ENCODE measurements at regions not wholly inside any gene's neighbourhood (a gene's known extent, or its start where the extent isn't known, plus 50 kb on each side); places are given as distances from the start of the nearest gene placed in this dataset.

GRCh38 chr2:215583881-215584280 lies 148.0 kb upstream of the FN1 start:
- intact Hi-C loops (cut with micrococcal nuclease) = no loop called here
- 55% methylated on average over 1 of the region's 1 CpG for WGBS (ENCODE audit: insufficient coverage, low coverage, missing lambda C conversion rate)
- CTCF ChIA-PET (ENCODE audit: low intra/inter-chr PET ratio) = no interaction called here
- TF ChIP-seq ZNF277 (CRISPR knock-in tag; IDR thresholded peaks at IDR 0.05; ENCODE audit: borderline replicate concordance) (no peak), NFYB (IDR thresholded peaks at IDR 0.05; ENCODE audit: extremely low read depth, insufficient read length) (no peak), HNRNPK (IDR thresholded peaks at IDR 0.05; ENCODE audit: low read depth, low read length, poor library complexity, severe bottlenecking) (no peak), TOE1 (IDR thresholded peaks at IDR 0.05; ENCODE audit: borderline replicate concordance) (no peak), TOE1 (CRISPR knock-in tag; IDR thresholded peaks at IDR 0.05; ENCODE audit: borderline replicate concordance, low read depth) (no peak), SRSF3 (IDR thresholded peaks at IDR 0.05; ENCODE audit: insufficient read depth, low read length) (no peak), KDM5B (IDR thresholded peaks at IDR 0.05; ENCODE audit: insufficient replicate concordance, low read depth, low read length) (no peak), MXD1 (CRISPR knock-in tag; IDR thresholded peaks at IDR 0.05; ENCODE audit: borderline replicate concordance, poor library complexity, severe bottlenecking) (no peak), RERE (CRISPR knock-in tag; IDR thresholded peaks at IDR 0.05; ENCODE audit: borderline replicate concordance) (no peak), PML (IDR thresholded peaks at IDR 0.05; ENCODE audit: low read length) (no peak), POLR2A (conservative IDR thresholded peaks at IDR 0.05) (no peak), TSC22D4 (tag; IDR thresholded peaks at IDR 0.05) (no peak), GATAD2A (IDR thresholded peaks at IDR 0.05) (no peak), HNRNPL (IDR thresholded peaks at IDR 0.05; ENCODE audit: low read depth, low read length) (no peak)
- TF ChIP-seq, protein P1, sequence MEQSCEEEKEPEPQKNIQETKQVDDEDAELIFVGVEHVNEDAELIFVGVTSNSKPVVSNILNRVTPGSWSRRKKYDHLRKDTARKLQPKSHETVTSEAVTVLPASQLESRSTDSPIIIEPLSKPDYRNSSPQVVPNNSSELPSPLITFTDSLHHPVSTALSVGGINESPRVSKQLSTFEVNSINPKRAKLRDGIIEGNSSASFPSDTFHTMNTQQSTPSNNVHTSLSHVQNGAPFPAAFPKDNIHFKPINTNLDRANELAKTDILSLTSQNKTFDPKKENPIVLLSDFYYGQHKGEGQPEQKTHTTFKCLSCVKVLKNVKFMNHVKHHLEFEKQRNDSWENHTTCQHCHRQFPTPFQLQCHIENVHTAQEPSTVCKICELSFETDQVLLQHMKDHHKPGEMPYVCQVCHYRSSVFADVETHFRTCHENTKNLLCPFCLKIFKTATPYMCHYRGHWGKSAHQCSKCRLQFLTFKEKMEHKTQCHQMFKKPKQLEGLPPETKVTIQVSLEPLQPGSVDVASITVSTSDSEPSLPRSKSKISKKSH (CRISPR knock-in tag; IDR thresholded peaks at IDR 0.05) = no peak

More at GRCh38 chr2:215583881-215584280, 148.0 kb upstream of the FN1 start:
- H3K79me2 ChIP-seq (ENCODE audit: control insufficient read depth, insufficient read depth, low read length) = no peaks in the 10 kb centered on the region
- in situ Hi-C loops (cut with MboI) = no loop called here
- no peaks in the 10 kb centered on the region for H3K9me1 ChIP-seq (ENCODE audit: control insufficient read depth, insufficient read depth, low read length)
- H4K20me1 ChIP-seq (replicated peaks; ENCODE audit: control insufficient read depth, insufficient read depth, low read length) = no peaks in the 10 kb centered on the region
- H3K9me3 ChIP-seq (replicated peaks; ENCODE audit: control insufficient read depth, insufficient read depth, low read depth, low read length) = no peaks in the 10 kb centered on the region
- BruUV-seq (replicated peaks) = no TSS peak
- peaks cover 0 to 6% of the 10 kb centered on the region in 2 experiments; a peak in 2 of 5 replicates for H3K4me1 ChIP-seq (replicated peaks in 1 of 2; ENCODE audit: control insufficient read depth in 2 of 2, insufficient read depth in 2 of 2, low read length in 2 of 2)
- no peak overlapping the region for H3K4me3 ChIP-seq
- H3K9ac ChIP-seq (ENCODE audit: insufficient read depth in 1 of 2, low read depth in 2 of 2, low read length in 2 of 2) = no peak overlapping the region
- H3K27me3 ChIP-seq (ENCODE audit: control insufficient read depth in 2 of 2, insufficient read depth in 2 of 2, low read length in 2 of 2) = no peaks in the 10 kb centered on the region
- FAIRE-seq (no peak), DNase-seq (ENCODE audit: extremely low read depth in 1 of 4, low spot score in 3 of 4) (no peak), ATAC-seq (no peak)
- H3K4me2 ChIP-seq (ENCODE audit: insufficient read depth, low read length) = no peak overlapping the region
- H3K36me3 ChIP-seq (ENCODE audit: control insufficient read depth, insufficient read depth, low read length) = no peaks in the 10 kb centered on the region
- H3K27ac ChIP-seq (ENCODE audit: extremely low read depth, low read depth, low read length) = no peak overlapping the region
- H2AFZ ChIP-seq (ENCODE audit: low read depth, low read length) = no peak overlapping the region
- POLR2A ChIA-PET = no interaction called here
